ENCODE measurements at regions not wholly inside any gene's neighbourhood (a gene's known extent, or its start where the extent isn't known, plus 50 kb on each side); places are given as distances from the start of the nearest gene placed in this dataset.

- Histone ChIP-seq H3K4me3 (replicated peaks in 1 of 3) (no peak overlapping the region), H3K27ac (no peak overlapping the region), H3K9me3 (no peaks in the 10 kb centered on the region), H3K4me1 (no peaks in the 10 kb centered on the region), H3K27me3 (no peaks in the 10 kb centered on the region), H3K36me3 (no peaks in the 10 kb centered on the region)
- DNase-seq = no peak
- intact Hi-C loops (cut with DNase I) = no loop called here
- TF ChIP-seq CTCF (IDR thresholded peaks at IDR 0.05) (no peak), POLR2A (IDR thresholded peaks at IDR 0.05) (no peak)
- 87 to 98% methylated on average over 4 of the region's 4 CpGs for WGBS, 2 donors
Observed at GRCh38 chr12:77504466-77504865, 326.2 kb upstream of the NAV3 start.

- intact Hi-C loops (cut with DNase I) = no loop called here
- no peaks in the 10 kb centered on the region for H3K4me1 ChIP-seq
- H3K27me3 ChIP-seq = no peaks in the 10 kb centered on the region
- H3K36me3 ChIP-seq = no peaks in the 10 kb centered on the region
- H3K4me3 ChIP-seq (replicated peaks in 1 of 3) = no peak overlapping the region
- no peaks in the 10 kb centered on the region for H3K9me3 ChIP-seq
- no peak for TF ChIP-seq CTCF (IDR thresholded peaks at IDR 0.05)
- no peak for TF ChIP-seq POLR2A (IDR thresholded peaks at IDR 0.05)
- DNase-seq = no peak
- H3K27ac ChIP-seq = no peak overlapping the region
Observed at GRCh38 chr12:77500089-77500488, 330.6 kb upstream of the NAV3 start.

GRCh38 chr12:77497647-77498046 is 333.0 kb upstream of the NAV3 start:
- intact Hi-C loops (cut with DNase I) = no loop called here
- no peaks in the 10 kb centered on the region for H3K9me3 ChIP-seq
- H3K27me3 ChIP-seq = no peaks in the 10 kb centered on the region
- H3K36me3 ChIP-seq = no peaks in the 10 kb centered on the region
- no peak overlapping the region for H3K4me3 ChIP-seq (replicated peaks in 1 of 3)
- 85 to 94% methylated on average over 1 of the region's 1 CpG for WGBS, 2 donors
- no peaks in the 10 kb centered on the region for H3K4me1 ChIP-seq
- no peak for TF ChIP-seq CTCF (IDR thresholded peaks at IDR 0.05)
- TF ChIP-seq POLR2A (IDR thresholded peaks at IDR 0.05) = no peak
- no peak for DNase-seq
- no peak overlapping the region for H3K27ac ChIP-seq

GRCh38 chr12:77496714-77497113 is 334.0 kb upstream of the NAV3 start:
- Histone ChIP-seq H3K4me1 (no peaks in the 10 kb centered on the region), H3K9me3 (no peaks in the 10 kb centered on the region), H3K27me3 (no peaks in the 10 kb centered on the region), H3K36me3 (no peaks in the 10 kb centered on the region), H3K4me3 (replicated peaks in 1 of 3) (no peak overlapping the region), H3K27ac (no peak overlapping the region)
- peak in 1 of 2 donors; percentile 18 for DNase-seq
- WGBS, 2 donors = 59 to 61% methylated on average over 5 of the region's 5 CpGs
- no peak for TF ChIP-seq POLR2A (IDR thresholded peaks at IDR 0.05)
- intact Hi-C loops (cut with DNase I) = no loop called here

GRCh38 chr12:77494296-77494695 is 336.4 kb upstream of the NAV3 start:
- H3K4me3 ChIP-seq (replicated peaks in 1 of 3) = no peak overlapping the region
- no peak for DNase-seq
- intact Hi-C loops (cut with DNase I) = no loop called here
- WGBS, 2 donors = 84 to 91% methylated on average over 3 of the region's 3 CpGs
- H3K27me3 ChIP-seq = no peaks in the 10 kb centered on the region
- TF ChIP-seq POLR2A (IDR thresholded peaks at IDR 0.05) = no peak
- no peak for TF ChIP-seq CTCF (IDR thresholded peaks at IDR 0.05)
- no peak overlapping the region for H3K27ac ChIP-seq
- no peaks in the 10 kb centered on the region for H3K9me3 ChIP-seq
- H3K4me1 ChIP-seq = no peaks in the 10 kb centered on the region
- no peaks in the 10 kb centered on the region for H3K36me3 ChIP-seq

Measured in thyroid gland (tissue), 4 donors.